ENCODE measurements at regions not wholly inside any gene's neighbourhood (a gene's known extent, or its start where the extent isn't known, plus 50 kb on each side); places are given as distances from the start of the nearest gene placed in this dataset.
"Not testable (repeated sequence)": the region's sequence is repeated elsewhere in the genome, so short reads cannot be mapped to it uniquely, and the experiment has no call there.

DNA sequence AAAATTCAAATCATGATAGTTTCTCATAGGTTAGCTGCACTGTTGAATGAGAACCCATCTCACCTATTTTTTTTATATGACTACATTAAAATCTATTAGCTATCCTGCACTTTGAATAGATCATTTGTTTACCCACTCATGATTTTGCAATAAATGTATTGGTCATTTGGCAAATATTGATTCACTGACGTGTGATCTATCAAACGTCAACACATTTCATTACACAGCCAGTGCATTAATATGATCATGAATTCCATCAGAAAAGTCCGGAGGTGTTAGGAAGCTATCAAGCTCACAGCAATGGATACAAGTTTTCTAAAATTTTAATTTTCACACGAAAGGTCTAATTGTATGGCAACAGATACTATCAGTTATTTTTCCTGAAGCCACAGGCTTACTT is 128.2 kb upstream of the ID2 start:
- DNase-seq (ENCODE audit: low read depth in 2 of 2): no peak

- no peak for DNase-seq (ENCODE audit: low read depth in 2 of 2)
These were observed 127.5 kb upstream of the ID2 start for GRCh38 chr2:8554296-8554806.

DNA sequence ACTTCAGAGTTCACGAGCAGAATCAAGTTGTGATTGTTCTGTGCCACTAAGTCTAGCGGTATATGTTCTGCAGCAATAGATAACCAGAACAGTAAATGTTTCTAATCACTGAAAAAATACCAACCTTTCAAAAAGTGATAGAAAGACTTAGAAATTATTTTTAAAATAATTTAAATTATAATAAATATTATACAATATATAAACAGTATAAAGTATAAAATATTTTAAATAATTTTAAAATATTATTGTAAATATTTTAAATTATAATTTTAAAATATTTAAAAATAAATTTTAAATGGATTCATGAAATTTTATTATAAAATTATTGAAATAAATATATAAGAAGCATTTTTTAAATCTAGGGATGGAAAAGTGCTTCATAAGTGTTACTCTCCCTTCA is 126.3 kb upstream of the ID2 start:
- no peak for DNase-seq (ENCODE audit: low read depth in 2 of 2)

DNA sequence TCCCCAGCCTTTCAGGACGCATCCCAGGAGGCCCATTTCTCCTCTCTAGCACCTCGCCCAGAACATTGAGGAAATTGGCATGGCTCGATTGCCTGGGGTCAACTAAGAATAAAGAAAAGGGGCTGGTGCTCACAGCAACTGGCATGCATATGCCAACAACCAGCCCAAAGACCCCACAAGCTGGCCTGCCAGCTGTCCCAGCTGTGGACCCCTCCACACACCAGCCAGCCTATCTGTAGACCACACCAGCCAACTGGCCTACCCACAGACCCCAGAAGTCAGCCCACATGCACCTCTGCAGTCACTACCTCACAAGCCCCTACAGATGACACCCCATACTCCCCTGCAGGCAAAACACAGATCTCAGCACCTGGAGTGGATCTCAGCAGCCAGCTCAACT is 123.8 kb upstream of the ID2 start:
- no peak for DNase-seq (ENCODE audit: low read depth in 2 of 2)

GRCh38 chr2:8558956-8559355 is 122.9 kb upstream of the ID2 start:
- no peak for DNase-seq (ENCODE audit: low read depth in 2 of 2)

- no peak for DNase-seq (ENCODE audit: low read depth in 2 of 2)
These were observed 122.1 kb upstream of the ID2 start for GRCh38 chr2:8559805-8560204.

GRCh38 chr2:8561692-8562091 is 120.2 kb upstream of the ID2 start:
- not testable (repeated sequence) for DNase-seq (ENCODE audit: low read depth in 2 of 2)

GRCh38 chr2:8563814-8564474 is 117.9 kb upstream of the ID2 start:
- no peak for DNase-seq (ENCODE audit: low read depth in 2 of 2)

GRCh38 chr2:8564475-8564874 is 117.4 kb upstream of the ID2 start:
- no peak for DNase-seq (ENCODE audit: low read depth in 2 of 2)

- DNase-seq (ENCODE audit: low read depth in 2 of 2): no peak
These were observed 116.3 kb upstream of the ID2 start for GRCh38 chr2:8565399-8566154.

- DNase-seq (ENCODE audit: low read depth in 2 of 2): no peak
These were observed 115.6 kb upstream of the ID2 start for GRCh38 chr2:8566155-8566670.

GRCh38 chr2:8566774-8567468 is 114.9 kb upstream of the ID2 start:
- no peak for DNase-seq (ENCODE audit: low read depth in 2 of 2)

- no peak for DNase-seq (ENCODE audit: low read depth in 2 of 2)
These were observed 114.2 kb upstream of the ID2 start for GRCh38 chr2:8567469-8568260.

GRCh38 chr2:8568543-8569302 is 113.1 kb upstream of the ID2 start:
- DNase-seq (ENCODE audit: low read depth in 2 of 2): no peak

DNA sequence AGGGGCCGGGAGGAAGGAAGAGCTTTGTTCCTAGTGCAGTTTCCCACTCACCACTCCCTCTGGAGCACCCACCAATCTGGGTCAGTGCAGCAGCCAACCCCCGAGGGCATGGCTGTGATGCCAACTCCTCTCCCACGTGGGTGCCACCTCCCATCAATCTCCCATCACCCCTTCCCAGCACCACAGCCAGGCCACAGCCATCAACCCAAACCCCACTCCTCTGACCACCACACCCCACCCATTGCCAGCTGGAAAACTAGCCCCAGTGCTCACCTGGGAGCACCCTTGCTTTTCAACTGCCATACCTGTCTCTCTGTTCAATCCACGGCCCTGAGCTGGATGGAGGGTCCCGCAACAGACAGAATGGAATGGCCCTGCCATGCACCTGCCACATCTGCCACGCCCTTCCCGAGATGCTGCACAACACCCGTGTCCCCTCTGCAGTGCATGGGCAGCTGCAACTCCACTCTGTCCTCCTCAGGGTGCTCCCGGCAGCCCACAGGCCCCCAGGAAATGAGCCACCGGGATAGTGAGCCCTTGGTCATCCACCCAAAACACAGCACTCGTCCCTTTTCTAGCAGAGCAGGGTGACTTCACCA is 112.4 kb upstream of the ID2 start:
- no peak for DNase-seq (ENCODE audit: low read depth in 2 of 2)

GRCh38 chr2:8570637-8571036 is 111.2 kb upstream of the ID2 start:
- DNase-seq (ENCODE audit: low read depth in 2 of 2): no peak

DNA sequence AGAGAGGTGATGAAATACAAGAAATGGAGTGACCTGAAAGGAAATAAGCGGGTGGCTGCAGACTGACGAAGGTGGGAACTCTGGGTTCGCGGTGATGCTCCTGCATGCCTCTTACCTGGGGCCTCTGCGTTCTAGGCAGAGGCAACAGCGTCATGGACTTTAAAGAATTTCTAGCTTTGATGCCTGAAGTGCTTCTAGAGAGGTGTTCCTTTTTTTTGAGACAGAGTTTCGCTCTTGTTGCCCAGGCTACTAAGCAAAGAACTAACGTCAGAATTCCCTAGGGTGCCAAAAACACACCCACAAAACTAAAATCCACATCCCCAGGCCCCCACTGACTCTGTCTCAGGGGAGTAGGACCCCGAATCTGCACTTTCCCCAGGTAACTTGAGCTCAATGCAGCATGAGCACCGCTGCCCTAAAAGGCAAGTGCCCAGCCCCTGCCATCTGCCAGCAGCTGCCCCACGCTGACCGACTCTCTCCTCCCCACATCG is 110.5 kb upstream of the ID2 start:
- DNase-seq (ENCODE audit: low read depth in 2 of 2): no peak

DNA sequence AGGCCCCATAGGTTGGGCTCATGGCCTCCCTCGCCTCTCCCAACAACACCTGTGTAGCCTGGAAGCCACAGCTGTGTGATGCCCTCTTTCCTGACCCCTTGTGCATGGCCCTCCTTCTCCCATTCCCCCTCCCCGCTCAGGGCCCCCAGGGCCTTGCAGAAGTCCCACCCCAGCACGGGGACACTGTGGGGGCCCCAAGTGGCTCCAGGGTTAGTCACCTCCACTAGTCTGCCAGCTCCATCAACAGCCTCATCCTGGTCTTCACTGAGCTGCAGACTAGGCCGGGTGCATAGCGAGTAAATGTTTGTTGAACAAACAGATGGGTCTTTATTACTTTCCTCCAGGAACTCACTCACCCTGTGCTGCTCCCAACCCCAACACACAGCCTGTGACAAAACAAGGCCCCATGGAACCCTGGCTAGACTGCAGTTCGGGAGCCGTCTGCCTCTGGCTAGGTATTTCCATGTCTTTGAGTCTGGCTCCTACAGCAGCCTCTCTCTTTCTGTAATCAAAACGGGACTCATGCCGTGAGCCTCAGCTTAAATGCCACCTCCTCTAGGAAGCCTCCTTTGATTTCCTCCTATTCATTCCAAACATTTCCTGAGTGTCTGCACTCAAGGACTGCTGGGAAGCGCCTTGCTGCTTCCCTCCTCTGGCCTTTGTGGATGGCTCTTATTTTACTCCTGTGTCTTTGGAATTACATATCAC is 109.9 kb upstream of the ID2 start:
- no peak for DNase-seq (ENCODE audit: low read depth in 2 of 2)

DNA sequence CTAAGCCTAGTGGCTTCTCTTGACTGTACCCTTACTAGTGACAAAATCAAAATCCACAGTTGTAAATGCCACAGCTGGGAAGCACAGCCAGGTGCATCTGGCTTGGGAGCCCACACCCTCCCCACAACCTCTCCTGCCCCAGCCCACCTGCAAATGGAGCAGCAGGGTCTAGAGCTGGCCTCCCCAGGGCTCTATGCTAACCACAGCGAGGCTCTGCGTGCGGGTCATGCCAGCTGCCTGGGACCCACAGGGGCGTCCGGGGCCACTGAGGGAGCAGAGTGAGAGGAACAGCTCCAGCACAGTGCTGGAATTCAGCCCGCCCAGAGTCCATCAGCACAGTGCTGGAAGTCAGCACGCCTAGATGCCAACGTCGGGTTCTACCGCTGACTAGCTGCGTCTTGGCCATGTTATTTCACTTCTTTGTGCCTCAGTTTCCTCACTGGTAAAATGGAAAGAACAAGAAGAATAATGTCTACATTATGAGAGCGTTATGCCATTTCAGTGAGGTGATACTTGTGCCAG is 109.1 kb upstream of the ID2 start:
- DNase-seq (ENCODE audit: low read depth in 2 of 2): no peak
